ENCODE measurements at regions not wholly inside any gene's neighbourhood (a gene's known extent, or its start where the extent isn't known, plus 50 kb on each side); places are given as distances from the start of the nearest gene placed in this dataset.
A peak's percentile ranks its signal among the peaks of the same experiment; 100 is the strongest.

DNA sequence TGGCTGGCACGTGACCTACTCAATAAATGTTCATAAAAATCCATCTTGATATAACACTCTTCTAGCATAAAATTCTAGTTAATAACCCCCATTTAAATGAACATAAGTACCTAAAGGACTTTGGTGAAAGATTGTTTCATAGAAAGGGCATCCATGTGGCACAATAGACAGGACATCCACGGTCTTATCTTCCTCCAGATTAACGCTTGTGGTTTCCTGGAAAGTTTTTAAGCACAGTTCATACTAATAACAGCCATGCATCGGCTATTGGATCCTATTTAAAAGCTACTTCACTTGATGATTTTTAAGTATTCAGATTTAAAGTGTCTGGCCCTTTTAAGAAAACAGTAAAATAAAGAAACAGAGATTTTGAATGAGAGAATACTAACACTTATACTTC, 288.3 kb downstream of the AHR start:
- H3K4me1 Mint-ChIP-seq (ENCODE audit: unreplicated experiment): peaks cover 17% of the 10 kb centered on the region
- TF ChIP-seq, protein P1, sequence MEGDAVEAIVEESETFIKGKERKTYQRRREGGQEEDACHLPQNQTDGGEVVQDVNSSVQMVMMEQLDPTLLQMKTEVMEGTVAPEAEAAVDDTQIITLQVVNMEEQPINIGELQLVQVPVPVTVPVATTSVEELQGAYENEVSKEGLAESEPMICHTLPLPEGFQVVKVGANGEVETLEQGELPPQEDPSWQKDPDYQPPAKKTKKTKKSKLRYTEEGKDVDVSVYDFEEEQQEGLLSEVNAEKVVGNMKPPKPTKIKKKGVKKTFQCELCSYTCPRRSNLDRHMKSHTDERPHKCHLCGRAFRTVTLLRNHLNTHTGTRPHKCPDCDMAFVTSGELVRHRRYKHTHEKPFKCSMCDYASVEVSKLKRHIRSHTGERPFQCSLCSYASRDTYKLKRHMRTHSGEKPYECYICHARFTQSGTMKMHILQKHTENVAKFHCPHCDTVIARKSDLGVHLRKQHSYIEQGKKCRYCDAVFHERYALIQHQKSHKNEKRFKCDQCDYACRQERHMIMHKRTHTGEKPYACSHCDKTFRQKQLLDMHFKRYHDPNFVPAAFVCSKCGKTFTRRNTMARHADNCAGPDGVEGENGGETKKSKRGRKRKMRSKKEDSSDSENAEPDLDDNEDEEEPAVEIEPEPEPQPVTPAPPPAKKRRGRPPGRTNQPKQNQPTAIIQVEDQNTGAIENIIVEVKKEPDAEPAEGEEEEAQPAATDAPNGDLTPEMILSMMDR (IDR thresholded peaks at IDR 0.05): no peak
- H3K27ac Mint-ChIP-seq (ENCODE audit: unreplicated experiment): no peak overlapping the region
- no peaks in the 10 kb centered on the region for H3K36me3 Mint-ChIP-seq (ENCODE audit: unreplicated experiment)
- no peak for DNase-seq (ENCODE audit: extremely low spot score, unreplicated experiment)
- H3K4me3 Mint-ChIP-seq (ENCODE audit: unreplicated experiment): no peak overlapping the region
- H3K27me3 Mint-ChIP-seq (ENCODE audit: unreplicated experiment): no peaks in the 10 kb centered on the region
- H3K9me3 Mint-ChIP-seq (ENCODE audit: unreplicated experiment): no peaks in the 10 kb centered on the region

DNA sequence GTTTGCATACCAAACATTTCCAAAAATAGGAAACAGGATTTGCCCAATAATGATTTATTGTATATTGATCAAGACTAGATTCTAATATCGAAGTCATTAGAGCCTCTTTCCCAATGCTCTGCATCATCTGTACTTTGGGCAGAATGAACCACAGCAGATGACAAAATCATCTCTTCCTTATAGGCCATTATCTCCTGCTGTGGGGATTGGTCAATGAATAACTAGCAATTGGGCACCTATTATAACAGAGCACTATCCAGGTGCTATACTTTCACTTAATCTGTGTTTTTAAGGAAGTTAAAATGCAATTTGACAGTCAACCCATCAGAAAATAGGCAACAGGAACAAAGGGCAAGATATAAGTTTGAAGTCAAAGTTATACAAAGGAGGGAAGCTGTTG, 290.3 kb downstream of the AHR start:
- H3K27ac Mint-ChIP-seq (ENCODE audit: unreplicated experiment): no peak overlapping the region
- peaks cover 4% of the 10 kb centered on the region for H3K9me3 Mint-ChIP-seq (ENCODE audit: unreplicated experiment)
- TF ChIP-seq, protein P1 (IDR thresholded peaks at IDR 0.05): no peak
- H3K27me3 Mint-ChIP-seq (ENCODE audit: unreplicated experiment): no peaks in the 10 kb centered on the region
- no peaks in the 10 kb centered on the region for H3K36me3 Mint-ChIP-seq (ENCODE audit: unreplicated experiment)
- H3K4me3 Mint-ChIP-seq (ENCODE audit: unreplicated experiment): no peak overlapping the region
- peaks cover 29% of the 10 kb centered on the region for H3K4me1 Mint-ChIP-seq (ENCODE audit: unreplicated experiment)
- DNase-seq (ENCODE audit: extremely low spot score, unreplicated experiment): no peak

DNA sequence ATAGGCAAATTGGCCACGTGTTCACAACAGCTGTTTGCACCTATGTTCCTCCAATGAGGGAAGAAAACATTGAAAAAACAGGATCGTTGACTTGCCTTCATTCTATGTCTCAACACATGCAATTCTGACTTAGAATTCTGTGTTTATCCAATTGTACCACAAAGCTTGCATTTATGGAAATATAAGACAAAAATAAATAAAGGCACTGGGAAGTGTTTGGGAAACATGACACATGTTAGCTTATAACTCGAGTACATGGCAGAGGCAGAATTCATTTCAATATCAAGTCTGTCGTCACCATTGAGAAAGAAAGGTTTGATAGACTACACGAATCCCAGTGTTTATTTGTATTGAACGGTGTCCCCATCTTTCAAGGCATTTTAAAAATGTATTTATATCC, 291.2 kb downstream of the AHR start:
- Mint-ChIP-seq H3K27ac (ENCODE audit: unreplicated experiment) (no peak overlapping the region), H3K36me3 (ENCODE audit: unreplicated experiment) (no peaks in the 10 kb centered on the region), H3K9me3 (ENCODE audit: unreplicated experiment) (peaks cover 4% of the 10 kb centered on the region), H3K4me3 (ENCODE audit: unreplicated experiment) (no peak overlapping the region), H3K27me3 (ENCODE audit: unreplicated experiment) (no peaks in the 10 kb centered on the region), H3K4me1 (ENCODE audit: unreplicated experiment) (peaks cover 36% of the 10 kb centered on the region)
- TF ChIP-seq, protein P1 (IDR thresholded peaks at IDR 0.05): no peak
- DNase-seq (ENCODE audit: extremely low spot score, unreplicated experiment): no peak

DNA sequence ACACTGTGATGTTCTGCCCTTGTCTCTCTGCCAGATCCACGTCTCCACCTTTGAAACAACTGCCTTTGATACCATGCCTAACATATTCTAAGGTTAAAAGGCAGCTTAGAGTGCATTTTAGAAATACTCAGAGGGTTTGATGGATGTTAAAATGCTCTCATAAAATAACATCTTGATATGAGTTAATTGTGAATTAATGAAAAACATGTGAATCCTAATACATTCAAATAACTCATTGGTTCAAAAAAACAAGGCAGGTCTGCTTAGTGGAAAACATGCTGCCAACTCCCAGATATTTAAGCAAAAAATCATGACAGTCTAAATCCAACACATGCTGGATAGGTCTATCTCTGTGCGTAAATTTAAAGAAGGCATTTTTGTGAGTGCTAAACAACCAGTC, 291.8 kb downstream of the AHR start:
- Mint-ChIP-seq H3K36me3 (ENCODE audit: unreplicated experiment) (no peaks in the 10 kb centered on the region), H3K4me3 (ENCODE audit: unreplicated experiment) (no peak overlapping the region), H3K9me3 (ENCODE audit: unreplicated experiment) (peaks cover 4% of the 10 kb centered on the region), H3K27me3 (ENCODE audit: unreplicated experiment) (no peaks in the 10 kb centered on the region), H3K27ac (ENCODE audit: unreplicated experiment) (no peak overlapping the region), H3K4me1 (ENCODE audit: unreplicated experiment) (peaks cover 35% of the 10 kb centered on the region)
- no peak for DNase-seq (ENCODE audit: extremely low spot score, unreplicated experiment)
- TF ChIP-seq, protein P1 (IDR thresholded peaks at IDR 0.05): no peak

DNA sequence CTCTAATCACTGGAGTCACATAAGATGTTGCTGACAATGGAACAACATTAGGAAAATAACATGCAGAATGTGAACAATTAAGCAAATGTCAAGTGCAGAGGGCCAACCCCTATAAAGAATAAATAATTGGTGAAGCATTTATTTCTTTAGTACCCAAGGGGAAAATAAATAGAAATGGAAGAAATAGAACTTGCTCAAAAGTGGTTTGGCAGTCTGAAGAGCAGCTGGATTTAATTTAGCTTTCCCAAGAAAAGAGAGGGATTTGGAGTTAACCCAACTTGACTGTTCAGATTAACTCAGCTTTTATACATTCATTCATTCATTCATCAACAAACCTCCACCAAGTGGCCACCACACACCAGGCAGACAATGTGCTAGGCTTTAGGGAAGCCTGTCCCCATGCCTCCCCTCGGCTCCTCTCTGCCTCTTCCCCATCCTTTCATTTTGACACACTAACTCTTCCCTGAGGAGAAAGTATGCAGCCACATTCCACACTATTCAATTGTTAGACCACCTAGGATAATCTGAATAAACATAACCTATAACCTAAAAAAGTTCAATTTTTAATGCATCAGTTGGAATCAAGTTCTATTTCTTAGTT, 295.5 kb downstream of the AHR start:
- H3K27ac Mint-ChIP-seq (ENCODE audit: unreplicated experiment): peak overlapping the region; percentile 76
- no peak overlapping the region for H3K4me3 Mint-ChIP-seq (ENCODE audit: unreplicated experiment)
- peaks cover 14% of the 10 kb centered on the region for H3K9me3 Mint-ChIP-seq (ENCODE audit: unreplicated experiment)
- H3K4me1 Mint-ChIP-seq (ENCODE audit: unreplicated experiment): peaks cover 54% of the 10 kb centered on the region
- H3K36me3 Mint-ChIP-seq (ENCODE audit: unreplicated experiment): peaks cover 2% of the 10 kb centered on the region
- TF ChIP-seq, protein P1 (IDR thresholded peaks at IDR 0.05): no peak
- no peak for DNase-seq (ENCODE audit: extremely low spot score, unreplicated experiment)
- H3K27me3 Mint-ChIP-seq (ENCODE audit: unreplicated experiment): no peaks in the 10 kb centered on the region
